Ovary (tissue), 3 donors: ENCODE measurements at regions not wholly inside any gene's neighbourhood (a gene's known extent, or its start where the extent isn't known, plus 50 kb on each side); places are given as distances from the start of the nearest gene placed in this dataset.
"Not testable (repeated sequence)": the region's sequence is repeated elsewhere in the genome, so short reads cannot be mapped to it uniquely, and the experiment has no call there.

Experiments used
- CTCF ChIP-seq, 3 donors: fragments of 450-650 bp in 2 of 3; fragments of 200-600 bp in 1 of 3; IDR thresholded peaks; one replicate each; pipeline versions ENCODE4 v1.5.1 to v1.8.0; 2016 to 2022; ENCODE audit warnings: antibody characterized with exemption in 3 of 3, mild to moderate bottlenecking in 1 of 3
- EP300 ChIP-seq: sonication (generic); formaldehyde crosslinking; IDR thresholded peaks from one replicate; pipeline ENCODE4 v1.6.1; 2017; ENCODE audit warnings: antibody characterized with exemption
- POLR2A ChIP-seq: fragments of 450-650 bp; IDR thresholded peaks from one replicate; pipeline ENCODE4 v1.6.1; 2017; ENCODE audit warnings: antibody characterized with exemption, mild to moderate bottlenecking, moderate library complexity
- donor health status: DM: no; HTN: no; CAD: no.

GRCh38 chr2:236381253-236381652 is 117.0 kb upstream of the ASB18 start:
- TF ChIP-seq CTCF (IDR thresholded peaks at IDR 0.05); POLR2A; EP300: not testable (repeated sequence)
